ENCODE measurements at regions not wholly inside any gene's neighbourhood (a gene's known extent, or its start where the extent isn't known, plus 50 kb on each side); places are given as distances from the start of the nearest gene placed in this dataset.

DNA sequence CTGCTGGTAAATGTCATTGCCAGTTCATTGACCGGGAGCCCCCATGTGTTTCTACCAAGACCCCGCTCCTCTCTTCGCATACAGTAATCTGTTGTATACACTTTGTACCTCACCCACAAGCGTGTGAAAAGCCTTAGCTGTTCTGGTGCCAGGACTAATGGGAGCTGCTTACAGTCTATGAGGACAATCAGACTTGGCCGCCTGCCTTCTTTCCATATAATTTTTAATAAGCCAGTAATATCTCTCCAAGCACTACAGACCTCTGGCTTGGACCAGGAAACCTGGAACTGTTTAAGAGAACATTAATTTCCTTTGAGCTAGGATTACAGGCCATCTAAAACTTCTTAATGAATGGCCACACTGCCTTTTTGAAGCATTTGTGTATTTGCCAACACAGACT is 149.7 kb upstream of the MSX1 start:
- no peak for DNase-seq
- Histone ChIP-seq H3K36me3 (no peaks in the 10 kb centered on the region), H3K4me3 (no peak overlapping the region), H3K27ac (no peak overlapping the region), H3K27me3 (no peaks in the 10 kb centered on the region), H3K9me3 (no peaks in the 10 kb centered on the region), H3K4me1 (no peaks in the 10 kb centered on the region)
- TF ChIP-seq, protein P1, sequence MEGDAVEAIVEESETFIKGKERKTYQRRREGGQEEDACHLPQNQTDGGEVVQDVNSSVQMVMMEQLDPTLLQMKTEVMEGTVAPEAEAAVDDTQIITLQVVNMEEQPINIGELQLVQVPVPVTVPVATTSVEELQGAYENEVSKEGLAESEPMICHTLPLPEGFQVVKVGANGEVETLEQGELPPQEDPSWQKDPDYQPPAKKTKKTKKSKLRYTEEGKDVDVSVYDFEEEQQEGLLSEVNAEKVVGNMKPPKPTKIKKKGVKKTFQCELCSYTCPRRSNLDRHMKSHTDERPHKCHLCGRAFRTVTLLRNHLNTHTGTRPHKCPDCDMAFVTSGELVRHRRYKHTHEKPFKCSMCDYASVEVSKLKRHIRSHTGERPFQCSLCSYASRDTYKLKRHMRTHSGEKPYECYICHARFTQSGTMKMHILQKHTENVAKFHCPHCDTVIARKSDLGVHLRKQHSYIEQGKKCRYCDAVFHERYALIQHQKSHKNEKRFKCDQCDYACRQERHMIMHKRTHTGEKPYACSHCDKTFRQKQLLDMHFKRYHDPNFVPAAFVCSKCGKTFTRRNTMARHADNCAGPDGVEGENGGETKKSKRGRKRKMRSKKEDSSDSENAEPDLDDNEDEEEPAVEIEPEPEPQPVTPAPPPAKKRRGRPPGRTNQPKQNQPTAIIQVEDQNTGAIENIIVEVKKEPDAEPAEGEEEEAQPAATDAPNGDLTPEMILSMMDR (IDR thresholded peaks at IDR 0.05), result no peak
- intact Hi-C loops (cut with DNase I; ENCODE audit: low total_unique reads), result no loop called here

DNA sequence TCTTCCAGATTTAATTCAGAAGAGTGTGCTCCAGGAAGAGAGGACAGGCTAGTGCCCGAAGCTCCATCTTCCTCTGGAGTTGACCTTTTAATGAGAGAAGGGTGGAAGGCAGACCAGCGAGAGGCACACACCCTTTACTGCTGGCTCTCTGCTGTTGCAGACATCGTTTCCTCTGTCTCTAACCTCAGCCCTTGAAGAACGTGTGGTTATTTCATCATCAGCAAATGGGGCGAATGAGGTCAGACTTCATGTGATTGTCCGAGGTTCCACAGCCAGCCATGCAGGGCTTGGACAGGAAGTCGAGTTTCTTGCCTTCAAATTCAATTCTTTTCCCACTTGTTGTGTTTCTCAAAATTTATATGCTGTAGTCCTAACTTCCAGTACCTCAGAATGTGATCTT is 155.2 kb upstream of the MSX1 start:
- Histone ChIP-seq H3K27ac (no peak overlapping the region), H3K27me3 (no peaks in the 10 kb centered on the region), H3K36me3 (no peaks in the 10 kb centered on the region), H3K4me1 (no peaks in the 10 kb centered on the region), H3K4me3 (no peak overlapping the region), H3K9me3 (no peaks in the 10 kb centered on the region)
- intact Hi-C loops (cut with DNase I; ENCODE audit: low total_unique reads), result no loop called here
- TF ChIP-seq, protein P1 (IDR thresholded peaks at IDR 0.05), result no peak
- peak in 1 of 2 donors; percentile 30 for DNase-seq

DNA sequence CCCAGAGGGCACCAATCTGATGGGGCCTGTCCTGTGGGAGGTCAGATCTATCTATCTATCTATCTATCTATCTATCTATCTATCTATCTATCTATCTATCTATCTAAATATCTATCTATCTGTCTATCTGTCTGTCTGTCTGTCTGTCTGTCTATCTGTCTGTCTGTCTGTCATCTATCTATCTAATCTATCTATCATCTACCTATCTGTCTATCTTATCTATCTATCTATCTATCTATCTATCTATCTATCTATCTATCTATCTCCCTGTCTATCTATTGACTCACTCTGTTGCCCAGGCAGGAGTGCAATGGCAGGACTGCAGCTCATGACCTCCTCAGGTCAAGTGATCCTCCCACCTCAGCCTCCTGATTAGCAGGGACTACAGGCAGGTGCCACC is 155.7 kb upstream of the STX18 start:
- Histone ChIP-seq H3K27me3 (no peaks in the 10 kb centered on the region), H3K9me3 (no peaks in the 10 kb centered on the region), H3K27ac (no peak overlapping the region), H3K4me1 (no peaks in the 10 kb centered on the region), H3K4me3 (no peak overlapping the region), H3K36me3 (no peaks in the 10 kb centered on the region)
- TF ChIP-seq, protein P1 (IDR thresholded peaks at IDR 0.05), result no peak
- no peak for DNase-seq
- intact Hi-C loops (cut with DNase I; ENCODE audit: low total_unique reads), result no loop called here

DNA sequence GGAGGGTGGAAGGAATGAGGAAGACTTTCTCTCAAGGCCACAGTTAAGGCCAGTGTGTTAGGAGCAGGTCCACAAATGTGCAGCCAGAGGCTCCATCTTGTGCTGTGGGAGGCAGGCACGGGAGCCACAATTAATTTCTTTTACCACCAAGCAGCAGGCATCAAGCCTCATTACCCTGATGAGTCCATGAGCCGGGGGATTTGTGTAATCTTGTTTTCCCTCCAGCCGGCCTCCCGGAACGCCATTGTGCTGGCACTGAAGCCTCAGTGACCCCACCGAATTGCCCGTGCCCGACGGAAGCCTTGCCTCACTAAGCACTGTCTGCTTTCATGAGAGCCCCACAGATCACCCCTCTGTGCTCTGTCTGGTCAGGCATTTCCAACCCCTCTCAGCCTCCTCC is 154.7 kb upstream of the STX18 start:
- no peaks in the 10 kb centered on the region for H3K36me3 ChIP-seq
- TF ChIP-seq, protein P1 (IDR thresholded peaks at IDR 0.05), result no peak
- no peaks in the 10 kb centered on the region for H3K27me3 ChIP-seq
- H3K9me3 ChIP-seq, result no peaks in the 10 kb centered on the region
- H3K4me1 ChIP-seq, result no peaks in the 10 kb centered on the region
- H3K4me3 ChIP-seq, result no peak overlapping the region
- no peak overlapping the region for H3K27ac ChIP-seq
- intact Hi-C loops (cut with DNase I; ENCODE audit: low total_unique reads), result no loop called here
- no peak for DNase-seq

DNA sequence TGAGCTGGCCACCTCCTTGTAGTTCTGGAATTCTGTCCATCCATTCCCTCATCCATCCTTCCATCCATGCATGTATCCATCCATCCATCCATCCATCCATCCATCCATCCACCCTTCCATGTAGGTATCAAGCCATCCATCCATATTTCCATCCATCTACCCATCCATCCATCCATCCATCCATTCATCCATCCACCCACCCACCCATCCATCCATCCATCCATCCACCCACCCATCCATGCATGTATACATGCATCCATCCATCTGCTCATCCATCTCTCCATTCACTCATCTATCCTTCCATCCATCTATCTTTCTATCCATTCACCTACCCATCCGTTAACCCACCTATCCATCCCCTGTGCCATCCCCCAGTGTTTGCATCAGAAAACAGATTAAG is 153.6 kb upstream of the STX18 start:
- H3K4me3 ChIP-seq, result no peak overlapping the region
- intact Hi-C loops (cut with DNase I; ENCODE audit: low total_unique reads), result no loop called here

More for the DNA sequence above, 153.6 kb upstream of the STX18 start:
- DNase-seq, result no peak
- H3K27ac ChIP-seq, result no peak overlapping the region
- TF ChIP-seq, protein P1 (IDR thresholded peaks at IDR 0.05), result no peak
- peaks cover 0 to 3% (median 0%) of the 10 kb centered on the region in 3 donors for H3K36me3 ChIP-seq
- no peaks in the 10 kb centered on the region for H3K4me1 ChIP-seq
- no peaks in the 10 kb centered on the region for H3K9me3 ChIP-seq
- H3K27me3 ChIP-seq, result no peaks in the 10 kb centered on the region
